HEK293 (cell line): ENCODE measurements at regions not wholly inside any gene's neighbourhood (a gene's known extent, or its start where the extent isn't known, plus 50 kb on each side); places are given as distances from the start of the nearest gene placed in this dataset.
"Not testable (repeated sequence)": the region's sequence is repeated elsewhere in the genome, so short reads cannot be mapped to it uniquely, and the experiment has no call there.

Experiments
- CTCF ChIA-PET: fragments of 350-600 bp; formaldehyde crosslinking; extraction: SDS; loops from one replicate; lab custom pipeline; 2021; ENCODE audit warnings: antibody characterized with exemption; lab: Yijun Ruan, JAX
- POLR2A ChIA-PET: fragments of 300-600 bp; formaldehyde crosslinking; extraction: SDS; loops from one replicate; lab custom pipeline; 2020; ENCODE audit warnings: antibody characterized with exemption, inconsistent platforms; lab: Yijun Ruan, JAX
- H3K27ac ChIP-seq: fragments of 200-500 bp; sonication (Bioruptor generic); 2 replicates; pipeline ENCODE4 v1.5.1; 2014; ENCODE audit warnings: low read depth, low read length, control low read depth, inconsistent platforms; ENCODE audit errors: extremely low read depth
- H3K36me3 ChIP-seq, 2 experiments: fragments of 200-500 bp in 1 of 2; sonication (Bioruptor generic) in 1 of 2; 1 replicate in 1 of 2; 2 replicates in 1 of 2; pipeline ENCODE4 v1.5.1; 2014 to 2017; ENCODE audit warnings: inconsistent platforms in 2 of 2, low read length in 2 of 2; ENCODE audit not compliant: control insufficient read depth in 2 of 2, insufficient read depth in 1 of 2
- H3K4me1 ChIP-seq: fragments of 200-500 bp; sonication (Bioruptor generic); 2 replicates; pipeline ENCODE4 v1.5.1; 2014; ENCODE audit warnings: mild to moderate bottlenecking, low read length, inconsistent platforms; ENCODE audit not compliant: control insufficient read depth, insufficient read depth
- H3K4me3 ChIP-seq: 2 replicates; pipeline ENCODE4 v1.5.1; 2011; ENCODE audit warnings: low read depth, mild to moderate bottlenecking, control low read depth, low read length, moderate library complexity
- H3K9me3 ChIP-seq: fragments of 200-500 bp; sonication (Bioruptor generic); 2 replicates; pipeline ENCODE4 v1.5.1; 2014; ENCODE audit warnings: low read depth, low read length, inconsistent platforms; ENCODE audit not compliant: control insufficient read depth, insufficient read depth
- EGR2 ChIP-seq: fragments of 450-650 bp; formaldehyde crosslinking; IDR thresholded peaks from 2 replicates; pipeline ENCODE4 v1.5.1; 2016; ENCODE audit warnings: low read depth, missing biosample characterization, missing genetic modification characterization
- GLIS1 ChIP-seq: fragments of 450-650 bp; formaldehyde crosslinking; IDR thresholded peaks from 2 replicates; pipeline ENCODE4 v1.5.1; 2016; ENCODE audit warnings: missing biosample characterization, missing genetic modification characterization
- GLIS2 ChIP-seq: fragments of 450-650 bp; formaldehyde crosslinking; IDR thresholded peaks from 2 replicates; pipeline ENCODE4 v1.5.1; 2016; ENCODE audit warnings: missing biosample characterization, missing genetic modification characterization
- IKZF3 ChIP-seq: fragments of 450-650 bp; IDR thresholded peaks from 2 replicates; pipeline ENCODE4 v1.5.0; 2018; ENCODE audit warnings: missing biosample characterization, mild to moderate bottlenecking, missing genetic modification characterization, moderate library complexity
- PRDM1 ChIP-seq: fragments of 450-650 bp; formaldehyde crosslinking; IDR thresholded peaks from 2 replicates; pipeline ENCODE4; 2016; ENCODE audit warnings: missing biosample characterization, missing genetic modification characterization
- SP2 ChIP-seq: fragments of 450-650 bp; formaldehyde crosslinking; IDR thresholded peaks from 2 replicates; pipeline ENCODE4 v1.5.1; 2016; ENCODE audit warnings: missing biosample characterization, missing genetic modification characterization
- ZBTB17 ChIP-seq: fragments of 450-650 bp; formaldehyde crosslinking; IDR thresholded peaks from 2 replicates; pipeline ENCODE4 v1.5.1; 2016; ENCODE audit warnings: missing biosample characterization, missing genetic modification characterization
- ZBTB20 ChIP-seq: fragments of 450-650 bp; formaldehyde crosslinking; IDR thresholded peaks from 2 replicates; pipeline ENCODE4 v1.5.1; 2016; ENCODE audit warnings: missing biosample characterization, missing genetic modification characterization
- ZBTB48 ChIP-seq: fragments of 450-650 bp; formaldehyde crosslinking; IDR thresholded peaks from 2 replicates; pipeline ENCODE4 v1.5.1; 2016; ENCODE audit warnings: missing biosample characterization, missing genetic modification characterization
- ZFHX2 ChIP-seq: fragments of 450-650 bp; formaldehyde crosslinking; conservative IDR thresholded peaks from 2 replicates; pipeline ENCODE4 v1.5.1; 2016; ENCODE audit warnings: missing biosample characterization, missing genetic modification characterization
- ZNF335 ChIP-seq: fragments of 450-650 bp; formaldehyde crosslinking; conservative IDR thresholded peaks from 2 replicates; pipeline ENCODE4 v1.5.1; 2016; ENCODE audit warnings: missing biosample characterization, missing genetic modification characterization
- ZNF341 ChIP-seq: fragments of 450-650 bp; formaldehyde crosslinking; IDR thresholded peaks from 2 replicates; pipeline ENCODE4; 2016; ENCODE audit warnings: low read depth, missing biosample characterization, missing genetic modification characterization
- ZNF366 ChIP-seq: fragments of 450-650 bp; formaldehyde crosslinking; conservative IDR thresholded peaks from 2 replicates; pipeline ENCODE4 v1.5.1; 2016; ENCODE audit warnings: missing biosample characterization, missing genetic modification characterization
- ZNF654 ChIP-seq: fragments of 450-650 bp; formaldehyde crosslinking; IDR thresholded peaks from 2 replicates; pipeline ENCODE4 v1.5.1; 2016; ENCODE audit warnings: low read depth, missing biosample characterization, missing genetic modification characterization
- TF ChIP-seq, protein P1 (sequence below): fragments of 450-650 bp; formaldehyde crosslinking; optimal IDR thresholded peaks from 2 replicates; pipeline ENCODE3; 2016; ENCODE audit warnings: missing biosample characterization, mild to moderate bottlenecking, missing genetic modification characterization
- TF ChIP-seq, protein P2 (sequence below): fragments of 450-650 bp; formaldehyde crosslinking; IDR thresholded peaks from 2 replicates; pipeline ENCODE4 v1.5.1; 2017; ENCODE audit warnings: missing biosample characterization, missing genetic modification characterization

DNA sequence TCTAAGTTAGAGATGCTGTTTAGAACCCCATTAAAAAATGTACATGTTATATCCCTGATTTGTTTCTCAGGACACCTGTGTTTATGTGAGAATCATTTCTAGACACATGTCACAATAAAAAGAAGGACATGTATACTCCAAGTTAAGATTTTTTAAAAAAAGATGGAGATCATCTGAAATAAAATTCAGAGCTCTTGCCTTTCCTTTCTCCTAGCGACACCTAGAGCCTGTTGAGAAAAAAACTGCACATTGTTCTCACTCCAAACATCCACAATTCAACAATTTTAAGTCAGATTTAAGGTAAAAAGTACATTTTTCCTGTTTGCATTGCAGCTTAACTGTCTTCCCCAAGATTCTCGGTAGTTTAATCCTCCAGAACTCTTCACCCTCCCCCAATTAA lies 171.8 kb downstream of the ATP6V0E2 start:
- peak; percentile 41 for TF ChIP-seq ZNF654
- H3K4me3 ChIP-seq, H3K27ac ChIP-seq, H3K9me3 ChIP-seq, POLR2A ChIA-PET, H3K36me3 ChIP-seq, H3K4me1 ChIP-seq: not testable (repeated sequence)
- CTCF ChIA-PET: interaction anchor here (0.6 kb wide), 1 partner anchor 1766 kb away, joined by 3 read pairs; no protein-coding TSS in a partner anchor

DNA sequence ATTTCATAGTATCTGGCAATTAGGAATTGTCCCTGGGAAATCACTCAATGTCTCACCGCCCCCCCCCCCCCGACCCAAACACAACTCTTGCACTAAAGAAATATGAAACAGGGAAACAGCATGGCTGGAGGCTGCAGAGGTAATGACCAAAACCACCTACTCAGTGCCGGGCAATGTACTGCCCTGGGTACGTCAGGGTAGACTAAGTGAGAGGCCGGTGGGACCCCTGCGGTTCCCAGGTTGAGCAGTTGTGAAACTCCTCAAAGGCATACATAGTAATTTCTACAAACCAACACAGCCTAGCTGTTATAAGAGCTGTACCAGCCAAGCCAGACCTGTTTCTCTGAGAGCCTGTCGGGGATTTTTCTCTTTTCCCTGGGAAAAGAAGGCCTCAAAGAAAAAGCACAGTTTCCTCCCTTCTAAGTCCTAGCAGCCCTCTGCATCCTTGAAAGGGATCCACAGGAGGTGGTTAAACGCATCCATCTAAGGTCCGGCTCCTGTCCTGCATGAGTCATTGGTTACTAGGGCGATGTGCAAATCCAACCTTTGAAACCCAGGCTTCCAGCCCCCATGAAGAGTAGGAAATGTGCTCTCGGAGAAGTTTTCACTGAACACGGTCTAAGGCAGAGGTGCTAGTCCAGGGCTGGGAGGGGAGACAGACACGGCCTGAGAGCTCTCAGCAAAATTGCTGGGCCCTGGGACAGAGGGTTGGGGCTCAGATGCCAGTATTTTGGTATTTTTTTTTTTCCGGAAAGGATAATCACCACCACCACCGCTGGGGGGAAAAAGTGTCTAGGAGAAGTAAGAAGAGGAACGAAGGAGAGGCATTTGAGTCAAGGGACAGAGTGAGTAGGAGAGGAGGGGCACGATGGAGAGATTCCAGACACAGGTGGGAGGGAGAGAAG lies 172.8 kb downstream of the ATP6V0E2 start:
- H3K4me1 ChIP-seq, H3K27ac ChIP-seq, H3K9me3 ChIP-seq, H3K36me3 ChIP-seq, H3K4me3 ChIP-seq, POLR2A ChIA-PET, CTCF ChIA-PET: not testable (repeated sequence)
- peak; percentile 63 for TF ChIP-seq ZNF335 (tag by site-specific recombination)
- TF ChIP-seq PRDM1 (tag by site-specific recombination): peak; percentile 37; the same call in 1 of the 2 replicates
- TF ChIP-seq ZNF366 (tag by site-specific recombination): 0 out of 2 replicates have a peak, but pooled peaks have one; percentile 9
- TF ChIP-seq GLIS1 (tag by site-specific recombination): 0 out of 2 replicates have a peak, but pooled peaks have one; percentile 38
- TF ChIP-seq ZBTB17 (tag by site-specific recombination): peak; percentile 68; the same call in 1 of the 2 replicates
- TF ChIP-seq ZBTB20 (tag by site-specific recombination): peak; percentile 80
- 0 out of 2 replicates have a peak, but pooled peaks have one; percentile 22 for TF ChIP-seq ZBTB48 (tag by site-specific recombination)

DNA sequence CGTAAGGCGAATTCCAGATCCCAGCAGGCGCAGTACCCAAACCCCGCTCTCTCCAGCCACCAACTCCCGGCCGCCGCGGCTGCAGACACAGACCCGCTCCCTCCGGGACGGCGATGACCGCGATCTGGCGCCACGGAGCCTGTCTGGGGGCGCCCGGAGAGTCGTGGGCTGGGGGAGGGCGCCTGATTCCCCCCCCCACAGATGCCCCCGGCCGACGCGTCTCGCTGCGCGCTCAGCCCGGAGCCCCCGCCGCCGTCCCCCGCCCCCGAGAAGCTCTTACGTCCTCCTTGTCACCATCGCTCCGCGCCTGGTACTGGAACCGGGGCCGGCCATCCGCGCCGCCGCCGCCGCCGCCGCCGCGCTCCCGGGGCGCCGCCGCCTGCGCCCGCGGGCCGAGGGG lies 173.6 kb downstream of the ATP6V0E2 start:
- CTCF ChIA-PET, H3K4me1 ChIP-seq, H3K9me3 ChIP-seq, POLR2A ChIA-PET, H3K36me3 ChIP-seq, H3K27ac ChIP-seq: not testable (repeated sequence)
- TF ChIP-seq IKZF3: 0 out of 2 replicates have a peak, but pooled peaks have one; percentile 31
- TF ChIP-seq GLIS2 (tag by site-specific recombination): peak; percentile 25; the same call in 1 of the 2 replicates
- peak; percentile 9 for TF ChIP-seq ZNF335 (tag by site-specific recombination)
- TF ChIP-seq, protein P1, sequence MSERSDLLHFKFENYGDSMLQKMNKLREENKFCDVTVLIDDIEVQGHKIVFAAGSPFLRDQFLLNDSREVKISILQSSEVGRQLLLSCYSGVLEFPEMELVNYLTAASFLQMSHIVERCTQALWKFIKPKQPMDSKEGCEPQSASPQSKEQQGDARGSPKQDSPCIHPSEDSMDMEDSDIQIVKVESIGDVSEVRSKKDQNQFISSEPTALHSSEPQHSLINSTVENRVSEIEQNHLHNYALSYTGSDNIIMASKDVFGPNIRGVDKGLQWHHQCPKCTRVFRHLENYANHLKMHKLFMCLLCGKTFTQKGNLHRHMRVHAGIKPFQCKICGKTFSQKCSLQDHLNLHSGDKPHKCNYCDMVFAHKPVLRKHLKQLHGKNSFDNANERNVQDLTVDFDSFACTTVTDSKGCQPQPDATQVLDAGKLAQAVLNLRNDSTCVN (tag by site-specific recombination): peak; percentile 48
- TF ChIP-seq, protein P2, sequence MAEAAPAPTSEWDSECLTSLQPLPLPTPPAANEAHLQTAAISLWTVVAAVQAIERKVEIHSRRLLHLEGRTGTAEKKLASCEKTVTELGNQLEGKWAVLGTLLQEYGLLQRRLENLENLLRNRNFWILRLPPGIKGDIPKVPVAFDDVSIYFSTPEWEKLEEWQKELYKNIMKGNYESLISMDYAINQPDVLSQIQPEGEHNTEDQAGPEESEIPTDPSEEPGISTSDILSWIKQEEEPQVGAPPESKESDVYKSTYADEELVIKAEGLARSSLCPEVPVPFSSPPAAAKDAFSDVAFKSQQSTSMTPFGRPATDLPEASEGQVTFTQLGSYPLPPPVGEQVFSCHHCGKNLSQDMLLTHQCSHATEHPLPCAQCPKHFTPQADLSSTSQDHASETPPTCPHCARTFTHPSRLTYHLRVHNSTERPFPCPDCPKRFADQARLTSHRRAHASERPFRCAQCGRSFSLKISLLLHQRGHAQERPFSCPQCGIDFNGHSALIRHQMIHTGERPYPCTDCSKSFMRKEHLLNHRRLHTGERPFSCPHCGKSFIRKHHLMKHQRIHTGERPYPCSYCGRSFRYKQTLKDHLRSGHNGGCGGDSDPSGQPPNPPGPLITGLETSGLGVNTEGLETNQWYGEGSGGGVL (tag by site-specific recombination): peak; percentile 48; the same call in 1 of the 2 replicates
- H3K4me3 ChIP-seq: peak overlapping the region; percentile 38

DNA sequence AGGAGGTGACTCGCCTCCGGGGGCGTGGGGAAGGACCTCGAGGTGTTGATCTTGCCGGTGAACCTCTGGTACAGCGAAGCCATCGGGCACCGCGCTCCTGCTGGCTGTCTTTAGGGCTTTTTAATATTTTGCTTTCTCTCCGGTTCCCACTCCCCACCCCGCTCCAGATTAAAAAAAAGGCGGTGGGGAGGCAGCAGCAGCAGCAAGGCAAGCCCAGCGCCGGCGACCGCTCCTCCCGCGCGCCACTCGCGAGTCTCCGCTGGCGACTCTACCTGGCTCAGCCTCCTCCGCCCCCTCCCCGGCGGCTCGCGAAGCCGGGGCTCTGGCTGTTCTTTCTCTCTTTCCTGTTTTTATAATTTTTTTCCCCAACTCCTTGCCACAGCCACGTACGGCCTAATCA lies 174.0 kb downstream of the ATP6V0E2 start:
- H3K36me3 ChIP-seq, POLR2A ChIA-PET, H3K27ac ChIP-seq, H3K9me3 ChIP-seq, H3K4me1 ChIP-seq, CTCF ChIA-PET: not testable (repeated sequence)
- peak overlapping the region; percentile 38 for H3K4me3 ChIP-seq
- 0 out of 2 replicates have a peak, but pooled peaks have one; percentile 12 for TF ChIP-seq EGR2 (tag by site-specific recombination)
- peak; percentile 13; the same call in 1 of the 2 replicates for TF ChIP-seq SP2
- TF ChIP-seq ZFHX2 (tag by site-specific recombination): 0 out of 2 replicates have a peak, but pooled peaks have one; percentile 1
- TF ChIP-seq, protein P1 (tag by site-specific recombination): peak; percentile 64
- peak; percentile 84 for TF ChIP-seq ZNF341 (tag by site-specific recombination)
- TF ChIP-seq ZNF335 (tag by site-specific recombination): peak; percentile 80
